HG03354 (cell line): ENCODE measurements at regions not wholly inside any gene's neighbourhood (a gene's known extent, or its start where the extent isn't known, plus 50 kb on each side); places are given as distances from the start of the nearest gene placed in this dataset.

Experiments
- ATAC-seq: cut with Tn5 transposase; IDR thresholded peaks from one replicate; pipeline ENCODE4 v1.9.1; 2021; ENCODE audit warnings: mild to moderate bottlenecking; ENCODE audit not compliant: unreplicated experiment, poor library complexity, severe bottlenecking

GRCh38 chr6:62362097-62362496, 76.1 kb upstream of the KHDRBS2 start:
- no peak for ATAC-seq

- no peak for ATAC-seq
These were observed 71.8 kb upstream of the KHDRBS2 start for GRCh38 chr6:62357835-62358234.

DNA sequence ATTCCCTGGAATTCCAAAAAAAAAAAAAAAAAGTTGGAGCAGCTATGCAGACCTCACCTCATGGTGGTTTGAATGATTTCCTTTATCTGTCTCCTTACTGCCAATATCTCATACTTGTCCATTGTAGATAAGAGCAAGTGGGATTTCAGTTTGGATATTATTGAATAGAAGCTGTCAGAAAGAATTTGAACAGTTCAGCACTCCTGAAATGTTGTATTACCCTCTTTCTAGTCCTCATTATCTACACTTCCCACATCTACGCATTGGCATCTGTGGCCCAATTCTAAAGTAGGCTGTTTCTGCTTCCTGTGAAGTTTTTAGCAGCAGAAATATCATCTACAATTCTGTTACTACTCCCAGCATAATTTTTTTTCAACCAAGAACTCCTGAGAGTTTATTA, 68.2 kb upstream of the KHDRBS2 start:
- no peak for ATAC-seq

DNA sequence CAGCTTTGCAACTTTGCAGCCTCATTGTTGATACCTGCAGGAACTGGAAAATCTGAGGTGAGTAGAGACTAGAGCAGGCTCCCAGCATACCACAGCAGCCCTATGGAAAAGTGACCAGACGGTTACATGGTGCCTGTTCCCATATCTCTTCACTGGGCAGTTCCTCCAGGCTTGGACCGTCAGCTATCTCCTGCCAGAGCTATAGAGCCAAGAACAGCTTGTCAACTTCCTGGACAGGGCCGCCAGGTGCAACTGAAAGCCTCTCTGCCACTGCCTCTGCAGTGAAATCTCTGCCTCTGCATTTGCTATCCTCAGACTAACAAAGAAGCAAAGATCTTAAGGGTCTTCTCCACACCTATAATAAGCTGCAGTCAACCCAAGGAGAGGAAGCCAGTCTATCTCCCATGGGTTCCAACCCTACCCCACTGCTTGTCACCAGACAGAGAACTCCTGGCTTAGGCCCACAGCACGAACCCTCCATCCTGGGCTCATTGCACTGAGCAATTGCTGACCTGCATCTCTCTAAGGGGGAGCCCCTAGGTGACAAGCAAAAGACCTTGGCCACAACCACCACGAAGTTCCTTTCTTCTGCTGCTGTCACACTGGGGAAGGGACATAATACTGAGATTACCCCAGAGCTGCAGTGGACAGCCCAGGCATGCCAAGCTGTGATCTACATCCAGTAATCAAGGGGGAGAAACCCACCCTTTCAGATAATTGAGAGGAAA, 60.1 kb upstream of the KHDRBS2 start:
- no peak for ATAC-seq

GRCh38 chr6:62345446-62345845, 59.4 kb upstream of the KHDRBS2 start:
- ATAC-seq = no peak

DNA sequence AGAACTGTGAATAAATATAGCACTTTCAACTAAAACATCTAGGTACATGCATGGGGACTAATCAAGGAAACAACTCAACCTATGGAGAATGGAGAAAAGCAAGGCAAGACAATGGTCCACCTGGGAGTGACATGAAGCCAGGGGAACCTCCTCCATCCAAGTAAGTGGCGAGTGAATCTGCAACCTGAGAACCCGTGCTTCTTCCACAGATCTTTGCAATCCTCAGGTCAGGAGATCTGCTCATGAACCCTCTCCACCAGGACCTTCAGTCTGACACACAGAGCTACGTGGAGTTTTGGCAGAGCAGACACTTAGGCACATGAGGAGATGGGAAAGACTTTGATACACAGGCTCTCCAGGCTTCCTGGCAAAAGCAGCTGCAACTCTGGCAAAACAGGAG, 58.8 kb upstream of the KHDRBS2 start:
- no peak for ATAC-seq

DNA sequence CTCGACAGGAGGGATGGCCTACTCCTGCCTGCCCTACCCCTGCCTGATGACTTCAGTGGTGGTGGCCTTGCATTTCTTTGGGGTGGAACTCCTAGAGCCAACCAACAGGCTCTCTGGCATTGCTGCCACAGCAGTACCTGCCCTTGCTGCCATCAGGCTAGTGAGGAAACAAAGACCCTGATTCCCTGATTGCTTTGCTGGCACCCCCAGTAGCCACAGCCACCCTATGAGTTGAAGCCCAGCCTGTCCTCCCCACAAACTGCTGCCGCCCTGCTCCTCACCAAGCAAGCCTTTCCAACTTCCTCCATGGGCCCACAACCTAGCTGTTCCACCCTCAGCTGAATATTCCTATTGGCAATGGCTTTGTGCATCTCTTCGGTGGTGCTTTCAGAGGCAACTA, 52.5 kb upstream of the KHDRBS2 start:
- ATAC-seq = no peak
